Activated CD4-positive, alpha-beta T cell treated with anti-CD3 and anti-CD28 coated beads, Interleukin-2, amount 10 ng/mL, durations not matched to agents 24 days and 14 days (primary cell): ENCODE measurements at regions not wholly inside any gene's neighbourhood (a gene's known extent, or its start where the extent isn't known, plus 50 kb on each side); places are given as distances from the start of the nearest gene placed in this dataset.
"Not testable (repeated sequence)": the region's sequence is repeated elsewhere in the genome, so short reads cannot be mapped to it uniquely, and the experiment has no call there.

Experiments
- DNase-seq: peaks from one replicate; pipeline ENCODE4 v3.0.0; 2022
- H3K27ac Mint-ChIP-seq: one replicate; pipeline ENCODE4 v1.8.0; 2022; ENCODE audit warnings: mild to moderate bottlenecking, mixed read lengths
- H3K27me3 Mint-ChIP-seq: one replicate; pipeline ENCODE4 v1.8.0; 2022; ENCODE audit warnings: mixed read lengths
- H3K36me3 Mint-ChIP-seq: one replicate; pipeline ENCODE4 v1.8.0; 2022; ENCODE audit warnings: low read depth, mild to moderate bottlenecking, mixed read lengths
- H3K4me1 Mint-ChIP-seq: one replicate; pipeline ENCODE4 v1.8.0; 2021; ENCODE audit warnings: mixed read lengths
- H3K4me3 Mint-ChIP-seq: one replicate; pipeline ENCODE4 v1.8.0; 2022; ENCODE audit warnings: mild to moderate bottlenecking, moderate library complexity, mixed read lengths
- H3K9me3 Mint-ChIP-seq: one replicate; pipeline ENCODE4 v1.8.0; 2021; ENCODE audit warnings: mixed read lengths
- intact Hi-C: fragments of 100-400 bp; cut with micrococcal nuclease; formaldehyde crosslinking; loops from one replicate; pipeline ENCODE4 v1.15.1; 2023

DNA sequence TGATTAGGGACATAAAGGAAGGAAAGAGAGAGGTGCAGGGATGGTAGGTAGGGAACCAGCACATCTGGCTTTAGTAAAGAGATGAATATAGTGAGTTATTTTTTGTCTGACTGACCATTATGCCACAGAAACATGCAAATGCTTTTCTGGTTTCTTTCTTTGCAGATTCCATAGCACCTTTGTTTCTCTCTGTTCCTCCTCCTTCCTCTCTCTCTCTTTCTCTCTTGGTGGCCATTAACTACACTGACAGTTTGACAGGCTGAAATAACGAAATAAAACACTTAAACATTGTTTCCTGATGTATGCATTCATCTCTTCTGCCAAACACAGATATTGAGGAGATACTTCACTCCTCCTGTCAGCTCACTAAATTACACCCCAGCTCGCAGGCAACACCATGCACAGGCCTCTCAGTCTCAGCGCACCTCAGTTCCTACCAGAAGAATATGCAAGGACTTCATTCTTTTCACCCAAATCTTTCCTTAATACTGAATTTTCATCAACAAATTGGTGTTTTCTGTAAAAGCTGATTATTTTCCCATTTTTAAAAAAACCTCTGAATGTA is 406.9 kb upstream of the SOX5 start:
- no peak overlapping the region for H3K27ac Mint-ChIP-seq
- H3K36me3 Mint-ChIP-seq, result no peaks in the 10 kb centered on the region
- H3K4me1 Mint-ChIP-seq, result no peaks in the 10 kb centered on the region
- DNase-seq, result no peak
- H3K27me3 Mint-ChIP-seq, result no peaks in the 10 kb centered on the region
- intact Hi-C loops, result no loop called here
- no peak overlapping the region for H3K4me3 Mint-ChIP-seq
- no peaks in the 10 kb centered on the region for H3K9me3 Mint-ChIP-seq

DNA sequence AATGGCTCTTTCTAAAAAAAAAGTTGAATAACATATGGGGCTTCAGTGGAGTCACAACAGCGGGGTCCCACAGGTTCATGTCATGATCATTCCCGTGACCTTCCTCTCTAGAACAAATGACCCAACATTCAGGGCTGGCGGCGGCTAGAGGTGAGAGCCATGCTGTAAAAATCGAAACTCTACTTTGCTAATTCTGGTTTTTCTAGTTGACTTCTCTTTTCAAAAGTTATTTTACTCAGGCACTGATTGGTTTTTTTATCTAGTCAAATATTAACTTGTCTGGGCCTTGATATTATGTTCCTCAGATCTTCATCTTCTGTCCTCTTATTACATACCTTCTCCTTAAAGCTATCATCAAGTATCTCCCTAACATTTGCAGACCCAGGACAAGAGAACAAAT is 402.9 kb upstream of the SOX5 start:
- Mint-ChIP-seq H3K4me3 (no peak overlapping the region), H3K27ac (no peak overlapping the region), H3K4me1 (no peaks in the 10 kb centered on the region), H3K36me3 (no peaks in the 10 kb centered on the region), H3K27me3 (no peaks in the 10 kb centered on the region), H3K9me3 (no peaks in the 10 kb centered on the region)
- intact Hi-C loops, result no loop called here
- DNase-seq, result no peak

DNA sequence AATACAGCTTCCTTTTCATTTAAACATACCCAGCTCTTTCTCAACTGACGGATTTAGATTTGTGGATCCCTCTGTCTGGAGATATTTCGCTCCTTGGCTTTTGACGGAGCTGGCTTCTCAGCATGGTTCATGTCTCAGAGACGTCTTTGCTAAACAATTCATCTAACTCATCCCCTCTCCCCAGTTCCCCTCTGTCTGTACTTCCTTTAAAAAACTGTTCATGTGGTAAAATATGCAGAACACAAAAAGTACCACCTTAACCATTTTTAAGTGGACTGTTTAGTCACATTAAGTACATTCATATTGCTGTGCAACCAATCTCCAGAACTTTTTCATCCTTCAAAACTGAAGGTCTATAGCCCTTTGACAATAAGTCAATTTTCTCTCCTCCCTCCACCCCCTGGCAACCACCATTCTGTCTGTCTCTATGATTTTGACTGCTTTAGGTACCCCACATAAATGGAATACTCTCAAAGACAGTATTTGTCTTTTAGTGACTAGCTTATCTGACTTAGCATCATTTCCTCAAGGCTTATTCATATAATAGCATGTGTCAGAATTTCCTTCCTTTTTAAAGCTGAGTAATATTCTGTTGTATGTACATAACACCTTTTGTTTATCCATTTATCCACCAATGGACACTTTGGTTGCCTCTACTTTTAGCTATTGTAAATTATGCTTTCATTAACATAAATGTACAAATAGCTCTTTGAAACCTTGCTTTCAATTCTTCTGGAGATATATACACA is 399.8 kb upstream of the SOX5 start:
- H3K9me3 Mint-ChIP-seq, result no peaks in the 10 kb centered on the region
- intact Hi-C loops, result no loop called here
- no peaks in the 10 kb centered on the region for H3K4me1 Mint-ChIP-seq

GRCh38 chr12:24348180-24348579 is 398.7 kb upstream of the SOX5 start:
- H3K4me1 Mint-ChIP-seq, DNase-seq, H3K36me3 Mint-ChIP-seq, H3K4me3 Mint-ChIP-seq, H3K27ac Mint-ChIP-seq, H3K9me3 Mint-ChIP-seq, H3K27me3 Mint-ChIP-seq, intact Hi-C loops: not testable (repeated sequence)

More for the DNA sequence above, 399.8 kb upstream of the SOX5 start:
- no peak overlapping the region for H3K4me3 Mint-ChIP-seq
- no peaks in the 10 kb centered on the region for H3K36me3 Mint-ChIP-seq
- no peak for DNase-seq
- no peaks in the 10 kb centered on the region for H3K27me3 Mint-ChIP-seq
- no peak overlapping the region for H3K27ac Mint-ChIP-seq

DNA sequence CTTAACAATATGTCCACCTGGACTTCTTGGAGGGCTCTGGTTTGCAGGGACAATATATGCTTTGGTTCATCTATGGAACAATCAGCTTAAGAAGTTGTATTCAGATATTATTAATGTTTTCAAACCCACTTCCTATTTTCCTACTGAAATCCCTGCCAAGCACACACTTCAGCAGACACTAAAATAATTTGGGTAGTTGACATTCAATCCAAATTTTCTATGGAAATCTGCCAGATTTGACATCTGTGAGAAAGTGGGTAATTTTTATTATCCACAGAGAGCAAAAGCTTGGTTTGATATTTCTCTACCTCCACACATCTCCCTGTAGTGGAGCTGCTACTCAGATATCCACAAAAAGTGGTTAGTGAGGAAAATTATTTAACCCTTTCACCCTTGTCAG is 378.8 kb upstream of the SOX5 start:
- Mint-ChIP-seq H3K36me3 (no peaks in the 10 kb centered on the region), H3K27me3 (no peaks in the 10 kb centered on the region), H3K4me1 (no peaks in the 10 kb centered on the region), H3K27ac (no peak overlapping the region), H3K4me3 (no peak overlapping the region), H3K9me3 (no peaks in the 10 kb centered on the region)
- intact Hi-C loops, result no loop called here
- no peak for DNase-seq

DNA sequence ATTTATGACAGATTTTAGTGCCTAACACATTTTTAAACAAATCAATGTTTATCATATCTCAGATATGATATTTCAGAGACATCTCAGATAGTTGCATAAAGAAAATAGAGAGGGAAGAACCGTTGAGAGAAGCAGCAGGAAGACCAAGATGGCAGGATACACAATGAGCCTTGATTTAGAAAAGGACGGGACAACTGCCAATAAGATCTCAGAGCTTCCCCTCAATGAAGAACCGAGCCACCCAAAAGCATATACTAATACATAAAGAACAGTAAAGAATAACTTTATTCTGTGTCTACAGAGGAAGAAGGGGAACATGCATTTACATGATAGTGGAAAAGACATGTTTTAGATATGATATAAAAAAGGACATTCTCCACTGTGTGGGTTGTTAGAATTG is 375.9 kb upstream of the SOX5 start:
- no peaks in the 10 kb centered on the region for H3K27me3 Mint-ChIP-seq
- H3K36me3 Mint-ChIP-seq, result no peaks in the 10 kb centered on the region
- H3K27ac Mint-ChIP-seq, result no peak overlapping the region
- intact Hi-C loops, result no loop called here
- H3K9me3 Mint-ChIP-seq, result no peaks in the 10 kb centered on the region
- H3K4me3 Mint-ChIP-seq, result no peak overlapping the region
- H3K4me1 Mint-ChIP-seq, result no peaks in the 10 kb centered on the region
- DNase-seq, result no peak

DNA sequence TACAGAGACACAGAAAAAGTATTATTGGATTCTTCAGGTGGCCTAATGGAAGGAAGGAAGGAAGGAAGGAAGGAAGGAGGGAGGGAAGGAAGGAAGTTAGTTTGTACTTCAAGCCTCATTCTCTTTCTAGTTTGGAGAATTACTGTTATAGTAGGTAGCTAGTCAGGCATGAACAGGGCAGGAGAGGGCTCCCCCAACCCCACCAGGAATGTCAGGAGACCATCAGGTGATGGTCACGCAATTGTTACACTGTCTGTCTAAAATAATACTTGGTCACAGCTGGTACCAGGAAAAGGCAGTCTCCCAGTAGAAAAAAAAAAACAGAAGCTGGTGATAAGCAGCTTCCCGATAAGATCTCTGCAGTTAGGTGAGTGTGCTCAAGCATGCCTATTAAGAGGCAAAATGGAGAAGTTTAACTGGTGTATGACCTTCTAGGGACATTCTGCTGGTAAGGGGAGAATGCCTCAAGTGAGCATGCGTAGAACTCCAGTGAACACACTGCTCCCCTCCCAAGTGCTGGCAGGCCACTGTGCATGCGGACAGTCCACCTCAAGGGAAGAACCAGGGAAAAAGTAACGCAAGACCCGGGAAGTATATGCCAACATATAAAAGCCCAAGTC is 358.4 kb upstream of the SOX5 start:
- DNase-seq, result no peak
- Mint-ChIP-seq H3K27ac (no peak overlapping the region), H3K36me3 (no peaks in the 10 kb centered on the region), H3K4me1 (no peaks in the 10 kb centered on the region), H3K4me3 (no peak overlapping the region), H3K27me3 (no peaks in the 10 kb centered on the region), H3K9me3 (no peaks in the 10 kb centered on the region)
- intact Hi-C loops, result no loop called here

GRCh38 chr12:24307153-24307552 is 357.7 kb upstream of the SOX5 start:
- no peak overlapping the region for H3K4me3 Mint-ChIP-seq

DNA sequence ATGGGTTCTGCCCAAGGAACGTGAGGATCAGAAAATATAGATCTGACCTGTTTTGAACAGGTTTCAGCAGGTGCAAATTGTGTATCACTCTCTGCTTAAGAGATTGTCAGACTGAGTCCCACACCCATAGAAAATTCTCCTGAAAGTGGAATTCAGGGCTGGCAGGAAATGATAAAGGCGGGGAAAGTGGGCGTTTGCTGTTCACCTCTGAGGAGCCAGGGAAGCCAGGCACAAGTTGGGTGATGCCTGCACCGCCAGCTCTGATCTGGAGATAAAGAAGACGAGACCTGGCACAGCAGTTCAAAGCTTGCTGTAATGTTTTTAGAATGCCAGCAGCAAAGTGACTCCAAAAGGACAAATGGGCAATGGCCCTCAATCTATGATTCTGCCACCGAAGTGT is 356.5 kb upstream of the SOX5 start:
- intact Hi-C loops, result no loop called here
- DNase-seq, result no peak
- Mint-ChIP-seq H3K27ac (no peak overlapping the region), H3K36me3 (no peaks in the 10 kb centered on the region), H3K4me1 (no peaks in the 10 kb centered on the region), H3K27me3 (no peaks in the 10 kb centered on the region), H3K9me3 (no peaks in the 10 kb centered on the region), H3K4me3 (no peak overlapping the region)

More at GRCh38 chr12:24307153-24307552, 357.7 kb upstream of the SOX5 start:
- Mint-ChIP-seq H3K4me1 (no peaks in the 10 kb centered on the region), H3K9me3 (no peaks in the 10 kb centered on the region), H3K27me3 (no peaks in the 10 kb centered on the region), H3K36me3 (no peaks in the 10 kb centered on the region), H3K27ac (no peak overlapping the region)
- no peak for DNase-seq
- intact Hi-C loops, result no loop called here

DNA sequence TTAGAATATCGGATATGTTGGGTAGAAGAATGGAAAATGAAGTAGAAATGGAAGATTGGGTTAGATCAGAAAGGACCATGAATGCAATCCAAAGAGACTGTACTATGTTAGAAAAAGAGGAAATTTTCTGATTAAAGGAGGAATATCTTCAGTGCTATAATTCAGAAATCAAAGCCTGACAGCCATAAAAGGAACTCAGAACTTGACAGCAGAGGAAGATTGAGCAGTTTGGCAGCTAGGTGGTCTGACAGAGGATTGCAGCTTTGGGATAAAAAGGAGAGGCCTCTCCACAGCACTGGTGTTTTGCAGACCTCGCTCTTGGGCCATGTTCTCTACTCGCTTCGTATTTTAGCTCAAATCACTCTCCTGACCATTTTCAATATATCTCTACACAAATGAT is 354.8 kb upstream of the SOX5 start:
- intact Hi-C loops, result no loop called here
- Mint-ChIP-seq H3K36me3 (no peaks in the 10 kb centered on the region), H3K4me1 (no peaks in the 10 kb centered on the region), H3K27me3 (no peaks in the 10 kb centered on the region), H3K27ac (no peak overlapping the region), H3K4me3 (no peak overlapping the region), H3K9me3 (no peaks in the 10 kb centered on the region)
- no peak for DNase-seq

- Mint-ChIP-seq H3K27me3 (no peaks in the 10 kb centered on the region), H3K4me3 (no peak overlapping the region), H3K36me3 (no peaks in the 10 kb centered on the region), H3K4me1 (no peaks in the 10 kb centered on the region), H3K9me3 (no peaks in the 10 kb centered on the region), H3K27ac (no peak overlapping the region)
- intact Hi-C loops, result no loop called here
- no peak for DNase-seq
Measured at GRCh38 chr12:24302708-24303107, 353.2 kb upstream of the SOX5 start.

- intact Hi-C loops, result no loop called here
Measured at GRCh38 chr12:24297516-24297915, 348.0 kb upstream of the SOX5 start.

GRCh38 chr12:24293549-24293948 is 344.1 kb upstream of the SOX5 start:
- H3K36me3 Mint-ChIP-seq, result no peaks in the 10 kb centered on the region
- H3K27me3 Mint-ChIP-seq, result no peaks in the 10 kb centered on the region
- intact Hi-C loops, result no loop called here
- H3K4me3 Mint-ChIP-seq, result no peak overlapping the region
- H3K9me3 Mint-ChIP-seq, result no peaks in the 10 kb centered on the region
- no peak overlapping the region for H3K27ac Mint-ChIP-seq
- no peak for DNase-seq
- H3K4me1 Mint-ChIP-seq, result no peaks in the 10 kb centered on the region

More at GRCh38 chr12:24297516-24297915, 348.0 kb upstream of the SOX5 start:
- no peak for DNase-seq
- no peaks in the 10 kb centered on the region for H3K4me1 Mint-ChIP-seq
- H3K36me3 Mint-ChIP-seq, result no peaks in the 10 kb centered on the region
- H3K9me3 Mint-ChIP-seq, result no peaks in the 10 kb centered on the region
- no peak overlapping the region for H3K27ac Mint-ChIP-seq
- no peaks in the 10 kb centered on the region for H3K27me3 Mint-ChIP-seq
- no peak overlapping the region for H3K4me3 Mint-ChIP-seq

- intact Hi-C loops, result no loop called here
- H3K4me1 Mint-ChIP-seq, result no peaks in the 10 kb centered on the region
- no peak overlapping the region for H3K27ac Mint-ChIP-seq
- DNase-seq, result no peak
- H3K9me3 Mint-ChIP-seq, result no peaks in the 10 kb centered on the region
- H3K27me3 Mint-ChIP-seq, result no peaks in the 10 kb centered on the region
- no peak overlapping the region for H3K4me3 Mint-ChIP-seq
- no peaks in the 10 kb centered on the region for H3K36me3 Mint-ChIP-seq
Measured at GRCh38 chr12:24287963-24288362, 338.5 kb upstream of the SOX5 start.
